BE2C (cell line): ENCODE measurements at regions not wholly inside any gene's neighbourhood (a gene's known extent, or its start where the extent isn't known, plus 50 kb on each side); places are given as distances from the start of the nearest gene placed in this dataset.

ENCODE experiments used
- DNase-seq: peaks from one replicate; pipeline ENCODE4 v3.0.0-alpha.2; 2020
- H3K27me3 ChIP-seq: fragments of 250-450 bp; sonication (Bioruptor Pico); 2 replicates; pipeline ENCODE4 v1.5.1; 2020; ENCODE audit warnings: mild to moderate bottlenecking
- H3K36me3 ChIP-seq: fragments of 250-450 bp; sonication (Bioruptor Pico); 2 replicates; pipeline ENCODE4 v1.5.1; 2020; ENCODE audit warnings: mild to moderate bottlenecking
- H3K4me1 ChIP-seq: fragments of 250-450 bp; sonication (Bioruptor Pico); 2 replicates; pipeline ENCODE4 v1.5.1; 2020
- H3K4me3 ChIP-seq: 2 replicates; pipeline ENCODE4 v1.5.1; 2011; ENCODE audit warnings: low read depth, low read length
- H3K9me3 ChIP-seq: fragments of 250-450 bp; sonication (Bioruptor Pico); 2 replicates; pipeline ENCODE4 v1.5.1; 2020
- TF ChIP-seq, protein P1 (sequence below): IDR thresholded peaks from 2 replicates; pipeline ENCODE4 v1.5.1; 2012; ENCODE audit warnings: mild to moderate bottlenecking, low read depth, low read length

DNA sequence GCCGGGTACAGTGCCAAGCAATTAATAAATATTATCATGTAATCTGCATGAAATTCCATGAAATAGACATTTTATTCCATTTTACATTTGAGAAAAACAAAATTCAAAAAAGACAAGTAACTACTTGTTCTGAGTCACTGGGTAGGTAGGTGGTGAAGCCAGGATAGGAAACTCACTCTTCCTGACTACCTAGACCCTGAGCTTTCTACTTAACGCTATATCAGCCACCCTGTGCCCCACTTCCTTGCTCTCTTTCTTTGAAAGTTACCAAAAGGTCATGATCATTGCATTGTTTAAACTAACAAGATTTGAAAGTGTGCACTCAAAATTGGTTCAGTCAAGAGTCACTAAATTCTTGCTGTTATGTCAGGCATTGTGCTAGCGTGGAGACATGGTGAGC lies 235.7 kb downstream of the CD83 start:
- no peaks in the 10 kb centered on the region for H3K9me3 ChIP-seq
- H3K4me1 ChIP-seq: no peaks in the 10 kb centered on the region
- H3K36me3 ChIP-seq: no peaks in the 10 kb centered on the region

DNA sequence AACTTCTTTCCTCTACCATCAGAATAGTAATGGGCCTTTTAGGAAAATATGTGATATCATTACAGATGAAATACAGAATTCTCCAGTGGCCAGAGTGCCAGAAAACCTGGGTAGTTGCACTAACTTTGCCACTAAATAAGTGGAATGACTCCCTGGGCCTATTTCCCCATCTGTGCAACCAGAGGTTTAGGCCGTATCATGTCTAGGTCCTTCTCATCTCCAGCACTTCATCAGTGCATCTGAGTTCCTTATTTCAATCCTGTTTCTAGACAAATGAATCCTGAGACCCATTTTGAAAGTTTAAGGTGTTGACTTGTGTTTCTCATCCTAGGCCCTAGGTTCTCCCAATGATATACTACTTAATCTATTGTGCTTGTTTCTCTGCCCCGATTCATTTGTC lies 236.2 kb downstream of the CD83 start:
- no peaks in the 10 kb centered on the region for H3K4me1 ChIP-seq

More for the DNA sequence above, 235.7 kb downstream of the CD83 start:
- Histone ChIP-seq H3K4me3 (no peak overlapping the region), H3K27me3 (no peaks in the 10 kb centered on the region)
- TF ChIP-seq, protein P1, sequence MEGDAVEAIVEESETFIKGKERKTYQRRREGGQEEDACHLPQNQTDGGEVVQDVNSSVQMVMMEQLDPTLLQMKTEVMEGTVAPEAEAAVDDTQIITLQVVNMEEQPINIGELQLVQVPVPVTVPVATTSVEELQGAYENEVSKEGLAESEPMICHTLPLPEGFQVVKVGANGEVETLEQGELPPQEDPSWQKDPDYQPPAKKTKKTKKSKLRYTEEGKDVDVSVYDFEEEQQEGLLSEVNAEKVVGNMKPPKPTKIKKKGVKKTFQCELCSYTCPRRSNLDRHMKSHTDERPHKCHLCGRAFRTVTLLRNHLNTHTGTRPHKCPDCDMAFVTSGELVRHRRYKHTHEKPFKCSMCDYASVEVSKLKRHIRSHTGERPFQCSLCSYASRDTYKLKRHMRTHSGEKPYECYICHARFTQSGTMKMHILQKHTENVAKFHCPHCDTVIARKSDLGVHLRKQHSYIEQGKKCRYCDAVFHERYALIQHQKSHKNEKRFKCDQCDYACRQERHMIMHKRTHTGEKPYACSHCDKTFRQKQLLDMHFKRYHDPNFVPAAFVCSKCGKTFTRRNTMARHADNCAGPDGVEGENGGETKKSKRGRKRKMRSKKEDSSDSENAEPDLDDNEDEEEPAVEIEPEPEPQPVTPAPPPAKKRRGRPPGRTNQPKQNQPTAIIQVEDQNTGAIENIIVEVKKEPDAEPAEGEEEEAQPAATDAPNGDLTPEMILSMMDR: no peak
- DNase-seq: no peak

DNA sequence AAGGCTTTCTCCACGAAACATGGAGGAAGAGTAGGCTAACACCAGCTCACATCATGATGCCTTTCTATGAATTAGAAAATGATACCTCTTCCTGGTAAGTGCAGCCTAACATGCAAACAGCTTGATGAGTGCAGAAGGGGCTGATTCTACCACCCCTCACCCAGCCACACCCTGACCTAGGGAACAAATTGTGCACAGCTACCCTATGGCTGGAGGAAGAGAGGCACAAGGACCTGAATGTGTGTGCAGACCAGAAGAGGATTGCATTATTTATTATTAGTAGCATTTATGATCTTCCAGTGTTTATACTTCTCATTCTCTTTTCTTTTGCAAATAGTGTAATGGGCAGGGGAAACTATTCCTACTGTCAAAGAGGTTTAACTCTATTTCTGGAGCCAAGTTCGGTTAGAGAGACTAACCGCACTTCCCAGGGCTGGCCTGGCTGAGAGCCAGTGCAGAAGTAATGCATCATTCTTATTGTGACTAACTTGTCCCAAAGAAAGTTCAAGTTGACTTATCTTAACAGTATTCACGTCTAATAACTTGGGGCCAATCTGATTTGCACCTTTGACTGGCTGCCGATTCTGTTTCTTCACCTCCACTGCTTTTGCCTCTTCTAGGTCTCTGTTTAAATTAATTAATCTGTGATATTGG lies 237.5 kb downstream of the CD83 start:
- no peak for DNase-seq
- Histone ChIP-seq H3K9me3 (no peaks in the 10 kb centered on the region), H3K4me1 (no peaks in the 10 kb centered on the region), H3K4me3 (no peak overlapping the region), H3K36me3 (no peaks in the 10 kb centered on the region), H3K27me3 (no peaks in the 10 kb centered on the region)
- TF ChIP-seq, protein P1: no peak

More for the DNA sequence above, 236.2 kb downstream of the CD83 start:
- Histone ChIP-seq H3K4me3 (no peak overlapping the region), H3K36me3 (no peaks in the 10 kb centered on the region), H3K27me3 (no peaks in the 10 kb centered on the region), H3K9me3 (no peaks in the 10 kb centered on the region)
- no peak for DNase-seq
- TF ChIP-seq, protein P1: no peak

DNA sequence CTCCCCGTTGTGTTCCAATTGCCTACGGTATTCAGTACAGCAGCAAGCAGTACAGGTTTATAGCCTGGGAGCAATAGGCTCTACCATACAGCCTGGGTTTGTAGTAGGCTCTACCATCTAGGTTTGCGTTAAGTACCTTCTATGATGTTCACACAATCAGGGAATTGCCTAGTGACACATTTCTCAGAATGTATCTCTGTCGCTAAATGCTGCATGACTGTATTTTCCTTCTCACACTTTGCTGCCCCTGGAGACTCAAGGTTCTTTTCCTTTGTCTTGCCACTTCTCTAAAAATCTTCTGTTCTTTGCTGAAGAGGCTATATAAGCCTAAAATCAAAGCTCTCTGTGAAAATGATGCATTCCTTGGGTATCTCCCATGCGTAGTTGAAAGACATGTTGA lies 241.9 kb downstream of the CD83 start:
- Histone ChIP-seq H3K36me3 (no peaks in the 10 kb centered on the region), H3K4me1 (no peaks in the 10 kb centered on the region), H3K4me3 (no peak overlapping the region), H3K27me3 (no peaks in the 10 kb centered on the region), H3K9me3 (no peaks in the 10 kb centered on the region)
- no peak for DNase-seq
- TF ChIP-seq, protein P1: no peak

DNA sequence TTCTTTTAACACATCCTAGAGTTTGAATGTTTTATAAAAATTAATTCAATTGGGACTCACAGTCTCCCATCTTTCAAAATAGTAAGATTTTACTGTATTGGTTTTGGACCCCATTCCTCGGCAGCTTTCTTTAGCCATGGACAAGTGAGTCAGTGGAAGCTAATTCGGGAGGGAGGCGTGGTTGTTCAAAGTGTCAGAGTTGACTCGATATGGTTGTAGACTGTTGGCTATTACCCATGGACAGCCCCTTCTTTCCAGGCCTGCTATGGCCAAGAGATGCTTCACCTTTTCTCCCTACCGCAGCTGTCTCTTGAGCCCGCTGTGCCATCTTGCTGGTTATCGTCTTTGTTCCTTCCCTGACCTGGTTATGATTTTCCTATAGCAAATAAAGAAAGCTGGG lies 243.0 kb downstream of the CD83 start:
- TF ChIP-seq, protein P1: no peak
- Histone ChIP-seq H3K4me1 (no peaks in the 10 kb centered on the region), H3K27me3 (no peaks in the 10 kb centered on the region), H3K9me3 (no peaks in the 10 kb centered on the region), H3K4me3 (no peak overlapping the region), H3K36me3 (no peaks in the 10 kb centered on the region)
- no peak for DNase-seq

DNA sequence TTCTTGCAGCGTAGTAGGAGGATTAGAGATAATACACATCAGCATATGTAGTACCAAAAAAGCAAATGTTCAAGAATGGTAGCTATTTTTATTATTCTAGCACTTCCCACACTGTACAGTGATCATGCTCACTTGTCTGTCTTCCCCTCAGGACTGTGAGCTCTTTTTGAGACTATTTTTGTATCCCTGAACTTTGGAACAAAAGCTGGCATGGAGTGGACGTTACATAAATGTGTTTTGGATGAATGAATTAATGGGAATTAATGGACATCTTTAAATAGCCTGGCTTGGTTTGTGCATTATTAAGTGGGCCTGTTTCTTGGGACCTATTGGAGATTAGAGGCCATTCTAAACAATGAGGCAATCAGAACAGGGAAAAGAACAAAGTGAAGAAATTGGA lies 243.7 kb downstream of the CD83 start:
- H3K9me3 ChIP-seq: no peaks in the 10 kb centered on the region
- TF ChIP-seq, protein P1: no peak
- H3K27me3 ChIP-seq: no peaks in the 10 kb centered on the region
- no peaks in the 10 kb centered on the region for H3K4me1 ChIP-seq
- no peak for DNase-seq
- H3K4me3 ChIP-seq: no peak overlapping the region
- H3K36me3 ChIP-seq: no peaks in the 10 kb centered on the region
